Body of pancreas (tissue), 4 donors: ENCODE measurements at regions not wholly inside any gene's neighbourhood (a gene's known extent, or its start where the extent isn't known, plus 50 kb on each side); places are given as distances from the start of the nearest gene placed in this dataset.

ENCODE experiments used
- ATAC-seq: fragments of 150-250 bp; one replicate; pipeline ENCODE4 v1.9.1; 2016
- DNase-seq, 4 donors: peaks; one replicate each; pipeline ENCODE4 v3.0.0-alpha.2; 2019
- H3K27ac ChIP-seq, 4 donors: fragments of 200-600 bp; sonication (generic); 1 replicate in 3 of 4; 2 replicates in 1 of 4; pipeline versions ENCODE4 v1.5.1 to v1.6.1; 2016 to 2019; ENCODE audit warnings: mild to moderate bottlenecking in 1 of 4, mixed read lengths in 1 of 4, moderate library complexity in 1 of 4
- H3K27me3 ChIP-seq, 2 donors: fragments of 200-600 bp; sonication (generic); one replicate each; pipeline ENCODE4 v1.6.0; 2016; ENCODE audit warnings: mild to moderate bottlenecking in 1 of 2
- H3K36me3 ChIP-seq, 2 donors: fragments of 200-600 bp; sonication (generic); replicated peaks in 1 of 2; 2 replicates each; pipeline ENCODE4 v1.5.1; 2016; ENCODE audit warnings: low read depth in 2 of 2; ENCODE audit not compliant: insufficient read depth in 1 of 2
- H3K4me1 ChIP-seq: fragments of 200-600 bp; sonication (generic); one replicate; pipeline ENCODE4 v1.6.0; 2016
- H3K4me3 ChIP-seq, 2 donors: fragments of 200-600 bp; sonication (generic); 1 replicate in 1 of 2; 2 replicates in 1 of 2; pipeline ENCODE4 v1.5.1; 2016 to 2019
- H3K9me3 ChIP-seq, 3 donors: fragments of 200-600 bp; sonication (generic); 1 replicate in 2 of 3; 2 replicates in 1 of 3; pipeline ENCODE4 v1.5.1; 2016
- POLR2A ChIP-seq, 3 donors: fragments of 450-650 bp; IDR thresholded peaks; one replicate each; pipeline ENCODE4 v1.6.1; 2016; ENCODE audit warnings: antibody characterized with exemption in 3 of 3, mild to moderate bottlenecking in 2 of 3
- WGBS, 2 donors: methylation state at CpG; one replicate each; pipeline ENCODE4 v1.1.5; 2017; 5-methylcytosine and 5-hydroxymethylcytosine counted together
- intact Hi-C: fragments of 100-400 bp; cut with DNase I; formaldehyde crosslinking; loops from one replicate; pipeline ENCODE4 v1.15.1; 2023
- TF ChIP-seq, protein P1 (sequence below), 7 experiments: fragments of 450-650 bp in 4 of 7; fragments of 200-600 bp in 3 of 7; sonication (generic) in 3 of 7; IDR thresholded peaks; one replicate each; pipeline ENCODE4 v1.5.1; 2016 to 2019; ENCODE audit warnings: antibody characterized with exemption in 7 of 7

DNA sequence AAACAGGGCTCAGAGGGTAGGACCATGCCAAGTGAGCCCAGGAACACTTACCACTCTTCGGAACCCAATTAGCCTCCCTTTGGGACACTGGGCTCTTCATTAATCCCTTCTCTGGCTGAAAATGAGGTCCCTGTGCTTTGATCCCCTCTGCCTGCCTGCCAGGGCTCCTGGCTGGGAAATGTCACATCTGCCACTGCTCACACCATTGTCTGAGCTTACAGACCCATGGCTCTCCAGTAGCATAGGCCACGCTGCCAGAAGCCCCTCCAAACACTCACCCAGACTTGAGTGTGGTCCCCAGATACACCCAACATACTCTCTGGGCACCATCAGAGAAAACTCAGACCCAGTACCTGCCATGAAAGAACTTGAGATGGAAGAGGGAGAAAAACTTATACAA, 287.3 kb downstream of the XXYLT1 start:
- no peaks in the 10 kb centered on the region for H3K27me3 ChIP-seq
- H3K4me1 ChIP-seq = peaks cover 6% of the 10 kb centered on the region
- DNase-seq (no peak), ATAC-seq (no peak)
- WGBS, 2 donors = 82 to 89% methylated on average over 2 of the region's 2 CpGs
- TF ChIP-seq POLR2A (IDR thresholded peaks at IDR 0.05) = no peak
- TF ChIP-seq, protein P1, sequence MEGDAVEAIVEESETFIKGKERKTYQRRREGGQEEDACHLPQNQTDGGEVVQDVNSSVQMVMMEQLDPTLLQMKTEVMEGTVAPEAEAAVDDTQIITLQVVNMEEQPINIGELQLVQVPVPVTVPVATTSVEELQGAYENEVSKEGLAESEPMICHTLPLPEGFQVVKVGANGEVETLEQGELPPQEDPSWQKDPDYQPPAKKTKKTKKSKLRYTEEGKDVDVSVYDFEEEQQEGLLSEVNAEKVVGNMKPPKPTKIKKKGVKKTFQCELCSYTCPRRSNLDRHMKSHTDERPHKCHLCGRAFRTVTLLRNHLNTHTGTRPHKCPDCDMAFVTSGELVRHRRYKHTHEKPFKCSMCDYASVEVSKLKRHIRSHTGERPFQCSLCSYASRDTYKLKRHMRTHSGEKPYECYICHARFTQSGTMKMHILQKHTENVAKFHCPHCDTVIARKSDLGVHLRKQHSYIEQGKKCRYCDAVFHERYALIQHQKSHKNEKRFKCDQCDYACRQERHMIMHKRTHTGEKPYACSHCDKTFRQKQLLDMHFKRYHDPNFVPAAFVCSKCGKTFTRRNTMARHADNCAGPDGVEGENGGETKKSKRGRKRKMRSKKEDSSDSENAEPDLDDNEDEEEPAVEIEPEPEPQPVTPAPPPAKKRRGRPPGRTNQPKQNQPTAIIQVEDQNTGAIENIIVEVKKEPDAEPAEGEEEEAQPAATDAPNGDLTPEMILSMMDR (IDR thresholded peaks at IDR 0.05) = no peak
- H3K36me3 ChIP-seq = no peaks in the 10 kb centered on the region
- H3K9me3 ChIP-seq = peaks cover 0 to 9% (median 0%) of the 10 kb centered on the region in 3 donors
- no peak overlapping the region for H3K27ac ChIP-seq
- intact Hi-C loops = no loop called here
- H3K4me3 ChIP-seq = no peak overlapping the region

DNA sequence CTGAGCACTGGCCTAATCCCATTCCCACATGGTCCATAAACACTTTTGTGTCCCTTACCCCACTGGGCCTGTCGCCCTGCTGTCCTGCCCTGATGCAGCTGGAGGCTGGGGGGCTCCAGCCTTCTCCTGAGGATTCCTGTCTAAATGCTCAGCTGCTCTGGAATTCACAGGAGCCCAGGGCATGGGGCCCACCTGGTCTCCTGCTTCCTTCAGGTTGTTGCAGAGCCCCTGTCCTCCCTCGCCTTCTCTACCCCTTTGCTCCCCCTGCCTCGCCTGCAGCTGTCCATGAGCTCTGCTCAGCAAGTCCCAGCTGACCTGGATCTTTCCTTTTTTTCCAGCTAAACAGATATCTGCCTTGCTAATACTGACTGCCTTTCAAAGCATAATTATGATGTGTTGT, 286.9 kb downstream of the XXYLT1 start:
- Histone ChIP-seq H3K36me3 (no peaks in the 10 kb centered on the region), H3K4me1 (peaks cover 6% of the 10 kb centered on the region), H3K4me3 (no peak overlapping the region), H3K27ac (no peak overlapping the region), H3K9me3 (peaks cover 0 to 9% (median 0%) of the 10 kb centered on the region in 3 donors), H3K27me3 (no peaks in the 10 kb centered on the region)
- WGBS, 2 donors = 77 to 78% methylated on average over 3 of the region's 3 CpGs
- no peak for ATAC-seq
- TF ChIP-seq, protein P1 (IDR thresholded peaks at IDR 0.05) = no peak
- no peak for TF ChIP-seq POLR2A (IDR thresholded peaks at IDR 0.05)
- no peak for DNase-seq
- intact Hi-C loops = no loop called here

DNA sequence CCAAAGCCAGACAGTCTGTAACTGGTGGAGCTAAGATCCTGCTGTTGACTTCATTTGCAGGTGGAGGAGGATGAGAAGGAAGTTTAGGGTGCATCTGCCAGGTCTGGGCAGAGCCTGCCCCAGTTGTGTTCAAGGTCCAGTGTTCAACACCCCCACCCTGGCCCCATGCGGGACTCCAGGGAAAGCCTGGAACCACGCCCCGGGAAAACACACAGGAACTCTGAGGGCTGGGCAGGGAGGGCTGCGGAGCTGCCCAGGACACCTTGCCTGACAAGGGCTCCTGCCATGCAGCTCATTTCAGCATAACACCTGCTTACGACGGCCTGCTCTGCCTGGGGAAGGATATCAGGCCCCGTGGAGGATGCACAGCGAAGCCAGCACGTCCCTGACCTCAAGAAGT, 286.3 kb downstream of the XXYLT1 start:
- peaks cover 0 to 9% (median 0%) of the 10 kb centered on the region in 3 donors for H3K9me3 ChIP-seq
- TF ChIP-seq, protein P1 (IDR thresholded peaks at IDR 0.05) = no peak
- TF ChIP-seq POLR2A (IDR thresholded peaks at IDR 0.05) = no peak
- H3K4me3 ChIP-seq = no peak overlapping the region
- H3K4me1 ChIP-seq = peaks cover 6% of the 10 kb centered on the region
- ATAC-seq = no peak
- WGBS, 2 donors = 58 to 76% methylated on average over 8 to 9 of the region's 9 CpGs
- intact Hi-C loops = no loop called here
- no peak overlapping the region for H3K27ac ChIP-seq
- no peaks in the 10 kb centered on the region for H3K27me3 ChIP-seq
- DNase-seq = no peak
- H3K36me3 ChIP-seq = no peaks in the 10 kb centered on the region

DNA sequence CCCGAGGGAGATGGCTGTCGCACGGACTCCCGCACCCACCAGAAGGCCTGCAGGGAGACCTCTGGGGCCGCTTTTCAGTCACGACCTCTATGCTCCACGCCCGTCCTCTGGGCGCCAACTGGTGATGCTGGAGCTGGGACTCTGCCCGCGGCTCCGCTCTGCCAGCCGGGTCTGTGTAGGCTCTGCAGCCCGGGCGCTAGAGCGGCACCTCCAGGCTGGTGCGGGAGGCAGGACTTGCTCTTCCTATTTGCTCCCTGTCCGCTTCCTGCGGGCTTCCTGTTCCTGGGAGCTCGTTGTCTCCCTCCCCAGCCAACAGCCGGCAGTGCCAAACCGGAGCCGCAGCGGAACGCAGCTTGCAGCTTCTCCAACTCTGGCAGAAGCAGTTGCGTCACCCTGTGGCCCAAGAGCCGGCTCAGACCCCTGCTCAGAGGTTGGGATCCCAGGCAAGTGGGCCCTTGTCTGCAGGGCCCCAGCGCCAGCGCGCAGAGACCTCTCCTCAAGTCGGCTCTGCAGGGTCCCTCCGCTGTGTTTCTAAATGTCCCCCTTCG, 285.9 kb downstream of the XXYLT1 start:
- Histone ChIP-seq H3K27me3 (no peaks in the 10 kb centered on the region), H3K4me3 (no peak overlapping the region), H3K4me1 (peaks cover 6% of the 10 kb centered on the region), H3K36me3 (no peaks in the 10 kb centered on the region), H3K9me3 (peaks cover 0 to 9% (median 0%) of the 10 kb centered on the region in 3 donors), H3K27ac (no peak overlapping the region)
- TF ChIP-seq, protein P1 (IDR thresholded peaks at IDR 0.05) = peak in 3 of 7 experiments; percentile 22 to 36 (median 29)
- no peak for TF ChIP-seq POLR2A (IDR thresholded peaks at IDR 0.05)
- intact Hi-C loops = no loop called here
- 34 to 47% methylated on average over 30 to 31 of the region's 33 CpGs for WGBS, 2 donors
- DNase-seq (peak; percentile 39 to 66 (median 60)), ATAC-seq (peak; percentile 71)
